ENCODE measurements at regions not wholly inside any gene's neighbourhood (a gene's known extent, or its start where the extent isn't known, plus 50 kb on each side); places are given as distances from the start of the nearest gene placed in this dataset.

DNA sequence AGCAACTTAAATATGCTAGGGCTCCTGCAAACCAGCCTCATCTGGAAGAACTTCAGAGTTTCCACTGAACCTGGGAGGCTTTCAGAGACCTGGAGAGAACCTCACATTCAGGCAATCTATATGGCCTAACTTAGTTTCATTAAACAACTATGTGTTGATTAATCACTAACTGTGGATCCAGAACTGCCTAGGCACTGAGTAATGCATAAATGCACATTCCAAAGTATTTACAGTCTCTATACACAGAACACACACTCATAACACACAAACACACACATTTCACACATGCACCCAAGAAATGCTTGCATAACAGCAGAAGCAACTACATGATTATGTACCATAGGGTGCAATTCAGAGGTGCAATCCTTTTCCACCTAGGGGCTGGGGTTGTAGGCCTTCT, 552.8 kb downstream of the BCL11A start:
- no peak for TF ChIP-seq ZNF274 (IDR thresholded peaks at IDR 0.05; ENCODE audit: low read depth, low read length)
- TF ChIP-seq SUZ12 (IDR thresholded peaks at IDR 0.05; ENCODE audit: extremely low read depth, insufficient read depth, insufficient read length): no peak
- TF ChIP-seq YY1 (IDR thresholded peaks at IDR 0.05; ENCODE audit: insufficient read depth, insufficient read length): no peak
